Common myeloid progenitor, CD34-positive (primary cell): ENCODE measurements at regions not wholly inside any gene's neighbourhood (a gene's known extent, or its start where the extent isn't known, plus 50 kb on each side); places are given as distances from the start of the nearest gene placed in this dataset.

Experiments
- CTCF ChIA-PET: fragments of 350-600 bp; sonication (Branson Sonifier 250); formaldehyde crosslinking; loops from one replicate; lab custom pipeline; 2021; ENCODE audit warnings: antibody characterized with exemption; lab: Charles Lee
- POLR2A ChIA-PET: fragments of 350-600 bp; sonication (Branson Sonifier 250); formaldehyde crosslinking; loops from one replicate; lab custom pipeline; 2021; ENCODE audit warnings: antibody characterized with exemption; lab: Charles Lee
- DNase-seq, 3 donors: peaks; one replicate each; pipeline versions ENCODE4 v3.0.0 to v3.0.0-alpha.2; 2013
- H3K27ac ChIP-seq, 2 experiments: 1 replicate in 1 of 2; 2 replicates in 1 of 2; pipeline ENCODE4 v1.7.0; 2013; ENCODE audit warnings: inconsistent platforms in 2 of 2, low read length in 2 of 2, mild to moderate bottlenecking in 2 of 2, low read depth in 1 of 2, moderate library complexity in 1 of 2; ENCODE audit not compliant: severe bottlenecking in 2 of 2, insufficient read depth in 1 of 2, poor library complexity in 1 of 2
- H3K27me3 ChIP-seq, 5 experiments: replicated peaks in 2 of 5; 1 replicate in 3 of 5; 2 replicates in 2 of 5; pipeline versions ENCODE4 v1.6.1 to v1.7.0; 2013; ENCODE audit warnings: low read length in 4 of 5, mild to moderate bottlenecking in 2 of 5, moderate library complexity in 2 of 5, inconsistent platforms in 1 of 5; ENCODE audit not compliant: insufficient read depth in 5 of 5, control insufficient read depth in 4 of 5
- H3K36me3 ChIP-seq, 4 experiments: 1 replicate in 2 of 4; 2 replicates in 2 of 4; pipeline versions ENCODE4 v1.6.1 to v1.7.0; 2013; ENCODE audit warnings: low read length in 3 of 4, control low read depth in 1 of 4, mild to moderate bottlenecking in 1 of 4; ENCODE audit not compliant: control insufficient read depth in 4 of 4, insufficient read depth in 4 of 4
- H3K4me1 ChIP-seq, 4 experiments: 1 replicate in 3 of 4; 2 replicates in 1 of 4; pipeline versions ENCODE4 v1.6.1 to v1.7.1; 2013; ENCODE audit warnings: low read length in 3 of 4, mild to moderate bottlenecking in 3 of 4, control low read depth in 1 of 4, inconsistent platforms in 1 of 4, moderate library complexity in 1 of 4; ENCODE audit not compliant: control insufficient read depth in 4 of 4, insufficient read depth in 4 of 4; ENCODE audit errors: control extremely low read depth in 1 of 4
- H3K4me3 ChIP-seq, 7 experiments: 1 replicate in 4 of 7; 2 replicates in 3 of 7; pipeline versions ENCODE4 v1.5.1 to v1.7.0; 2013; ENCODE audit warnings: mild to moderate bottlenecking in 7 of 7, low read length in 6 of 7, moderate library complexity in 6 of 7, inconsistent platforms in 2 of 7, low read depth in 2 of 7, control low read depth in 1 of 7; ENCODE audit not compliant: insufficient read depth in 4 of 7, control insufficient read depth in 1 of 7; ENCODE audit errors: extremely low read depth in 1 of 7
- H3K9me3 ChIP-seq, 5 experiments: 1 replicate in 4 of 5; 2 replicates in 1 of 5; pipeline versions ENCODE4 v1.6.1 to v1.7.1; 2013; ENCODE audit warnings: low read length in 4 of 5, mild to moderate bottlenecking in 2 of 5, inconsistent platforms in 1 of 5, low read depth in 1 of 5, moderate library complexity in 1 of 5; ENCODE audit not compliant: control insufficient read depth in 4 of 5, insufficient read depth in 2 of 5; ENCODE audit errors: control extremely low read depth in 1 of 5
- WGBS: methylation state at CpG from one replicate; pipeline ENCODE4 v1.1.5; 2013; ENCODE audit not compliant: insufficient coverage; 5-methylcytosine and 5-hydroxymethylcytosine counted together

DNA sequence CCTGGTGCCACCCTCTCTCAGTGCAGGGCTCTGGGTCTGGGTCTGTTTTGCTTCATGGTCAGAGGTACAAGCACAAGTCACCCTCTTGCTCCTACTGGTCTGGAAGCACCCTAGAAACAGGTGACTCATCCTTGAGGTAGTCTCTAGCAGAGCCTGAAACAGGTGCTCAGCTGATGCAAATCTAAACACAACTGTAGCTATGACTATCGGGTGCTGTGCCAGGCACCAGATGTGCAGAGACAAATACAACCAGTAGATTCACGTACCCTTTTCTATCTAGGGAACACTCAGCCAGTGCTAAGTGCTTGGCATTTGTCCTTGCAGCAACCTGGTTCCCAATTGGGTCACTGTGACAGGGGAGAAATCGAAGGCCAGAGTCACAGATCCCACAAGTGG lies 140.9 kb upstream of the MYCN start:
- DNase-seq = peak in 1 of 3 donors; percentile 16
- ChIA-PET CTCF (interaction anchor here (1.4 kb wide), 1 partner anchor 9 kb away, joined by 5 read pairs; no protein-coding TSS in a partner anchor), POLR2A (no interaction called here)
- Histone ChIP-seq H3K27ac (no peak overlapping the region), H3K9me3 (no peaks in the 10 kb centered on the region), H3K4me3 (no peak overlapping the region), H3K27me3 (no peaks in the 10 kb centered on the region), H3K36me3 (no peaks in the 10 kb centered on the region), H3K4me1 (no peaks in the 10 kb centered on the region)
- WGBS = 96% methylated on average over 3 of the region's 3 CpGs

- Histone ChIP-seq H3K4me1 (no peaks in the 10 kb centered on the region), H3K9me3 (no peaks in the 10 kb centered on the region), H3K36me3 (no peaks in the 10 kb centered on the region), H3K4me3 (no peak overlapping the region), H3K27ac (no peak overlapping the region), H3K27me3 (no peaks in the 10 kb centered on the region)
- ChIA-PET CTCF (no interaction called here), POLR2A (no interaction called here)
- WGBS = 96% methylated on average over 11 of the region's 17 CpGs
- DNase-seq = no peak
These were observed 139.6 kb upstream of the MYCN start for GRCh38 chr2:15800495-15801329.

DNA sequence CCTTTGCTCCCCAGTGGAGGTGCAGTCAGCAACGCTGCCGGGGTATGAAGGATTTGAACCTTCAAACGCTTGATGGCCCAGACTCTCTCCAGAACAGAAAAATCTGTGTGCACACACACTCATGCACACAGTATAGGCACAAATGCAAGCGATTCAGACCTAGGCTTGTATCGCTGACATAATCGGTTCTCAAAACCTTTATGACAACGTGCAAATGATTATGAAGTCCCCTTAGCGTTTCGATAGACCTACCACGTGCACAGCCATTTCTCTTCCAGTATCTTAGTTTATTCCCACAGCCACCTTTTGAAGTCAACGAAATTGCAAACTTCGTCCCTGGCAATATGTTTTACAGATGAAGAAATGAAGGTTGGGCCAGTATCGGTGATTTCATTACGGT lies 138.9 kb upstream of the MYCN start:
- no peak overlapping the region for H3K27ac ChIP-seq
- no peaks in the 10 kb centered on the region for H3K36me3 ChIP-seq
- ChIA-PET POLR2A (no interaction called here), CTCF (no interaction called here)
- WGBS = 99% methylated on average over 13 of the region's 14 CpGs
- H3K27me3 ChIP-seq = no peaks in the 10 kb centered on the region
- no peaks in the 10 kb centered on the region for H3K4me1 ChIP-seq
- no peak for DNase-seq
- H3K9me3 ChIP-seq = no peaks in the 10 kb centered on the region
- H3K4me3 ChIP-seq = no peak overlapping the region

DNA sequence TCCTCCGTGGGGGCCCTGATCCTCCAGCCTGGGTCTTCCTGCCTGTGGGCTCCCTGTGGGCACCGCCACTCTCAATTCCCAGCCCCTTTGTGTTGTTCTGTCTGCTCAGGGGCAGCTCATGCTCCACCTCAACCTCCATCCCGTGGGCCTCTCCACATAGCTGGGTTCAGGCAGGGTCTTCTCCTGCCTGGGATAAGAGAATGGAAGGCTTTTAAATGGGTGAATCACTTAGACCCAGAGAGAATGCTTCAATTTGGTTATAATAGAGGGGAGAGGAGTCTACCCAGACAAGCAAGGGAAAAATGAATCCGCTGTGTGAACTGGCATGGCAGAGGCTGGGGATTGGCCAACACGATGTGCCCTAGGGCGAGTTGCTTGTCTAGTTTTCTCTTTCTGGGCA lies 138.4 kb upstream of the MYCN start:
- 88% methylated on average over 2 of the region's 6 CpGs for WGBS
- no peaks in the 10 kb centered on the region for H3K9me3 ChIP-seq

GRCh38 chr2:15802657-15803542 lies 137.4 kb upstream of the MYCN start:
- H3K36me3 ChIP-seq = no peaks in the 10 kb centered on the region
- no peak for DNase-seq
- H3K4me1 ChIP-seq = peaks cover 0 to under 1% (median 0%) of the 10 kb centered on the region in 4 experiments
- H3K4me3 ChIP-seq = no peak overlapping the region
- no peaks in the 10 kb centered on the region for H3K27me3 ChIP-seq
- no peak overlapping the region for H3K27ac ChIP-seq
- POLR2A ChIA-PET = no interaction called here
- H3K9me3 ChIP-seq = no peaks in the 10 kb centered on the region
- WGBS = 94% methylated on average over 3 of the region's 10 CpGs
- CTCF ChIA-PET = no interaction called here

More for the DNA sequence above, 138.4 kb upstream of the MYCN start:
- no peak overlapping the region for H3K27ac ChIP-seq
- ChIA-PET POLR2A (no interaction called here), CTCF (no interaction called here)
- no peak for DNase-seq
- H3K36me3 ChIP-seq = no peaks in the 10 kb centered on the region
- H3K4me1 ChIP-seq = no peaks in the 10 kb centered on the region
- H3K4me3 ChIP-seq = no peak overlapping the region
- no peaks in the 10 kb centered on the region for H3K27me3 ChIP-seq

- WGBS = 96% methylated on average over 9 of the region's 12 CpGs
- ChIA-PET POLR2A (no interaction called here), CTCF (no interaction called here)
- Histone ChIP-seq H3K9me3 (no peaks in the 10 kb centered on the region), H3K4me3 (no peak overlapping the region), H3K36me3 (no peaks in the 10 kb centered on the region), H3K4me1 (peaks cover 0 to 9% (median 7%) of the 10 kb centered on the region in 4 experiments), H3K27ac (no peak overlapping the region), H3K27me3 (no peaks in the 10 kb centered on the region)
- DNase-seq = no peak
These were observed 136.7 kb upstream of the MYCN start for GRCh38 chr2:15803543-15804245.
